Amniotic stem cell (primary cell): ENCODE measurements at regions not wholly inside any gene's neighbourhood (a gene's known extent, or its start where the extent isn't known, plus 50 kb on each side); places are given as distances from the start of the nearest gene placed in this dataset.

ENCODE experiments used
- DNase-seq: peaks from one replicate; lab custom pipeline; 2025; lab: John Stamatoyannopoulos, UW

DNA sequence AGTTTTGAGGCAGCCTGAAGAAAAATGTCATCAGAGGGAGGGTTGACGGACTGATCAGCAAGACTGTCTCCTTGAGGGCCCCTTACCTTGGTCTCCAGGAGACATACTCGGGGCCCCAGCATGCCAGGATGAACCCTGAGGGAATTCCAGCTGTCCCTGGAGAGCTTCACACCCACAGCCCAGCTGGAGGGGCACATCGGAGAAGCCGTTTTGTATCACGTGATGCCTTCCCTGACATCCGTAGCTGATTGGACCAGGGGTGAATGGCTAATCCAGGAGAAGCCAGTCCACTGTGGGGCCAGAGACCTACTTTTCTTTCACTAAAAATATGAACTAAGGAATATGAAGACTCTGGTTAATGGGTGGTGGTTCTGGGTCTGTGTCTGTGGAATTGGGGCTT is 86.0 kb upstream of the TP53I11 start:
- no peak for DNase-seq

DNA sequence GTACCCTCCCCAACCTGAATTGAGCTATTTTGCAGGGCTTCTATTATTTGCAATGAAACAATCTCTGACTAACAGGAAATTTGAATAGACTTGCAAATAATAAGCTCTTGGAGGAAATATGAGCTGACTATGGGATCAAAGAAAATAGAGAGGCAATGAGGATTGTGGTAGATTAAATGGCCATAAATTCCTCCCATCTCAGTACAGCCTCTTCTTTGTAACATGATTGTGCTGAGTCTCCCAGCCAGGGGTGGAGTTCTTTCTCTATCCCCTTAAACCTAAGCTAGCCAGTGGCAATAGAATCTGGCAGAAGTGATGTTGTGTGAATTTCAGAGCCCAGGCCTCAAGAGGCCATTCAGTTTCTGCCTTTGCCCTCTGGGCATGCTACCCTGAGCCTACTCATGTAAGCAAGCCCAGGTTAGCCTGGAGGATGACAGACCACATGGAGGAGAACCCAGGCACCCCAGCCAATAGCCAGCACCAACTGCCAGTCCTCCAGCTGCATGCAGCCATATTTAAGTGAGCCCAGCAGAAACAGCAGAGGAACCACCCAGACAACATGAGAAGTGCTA is 86.8 kb upstream of the TP53I11 start:
- DNase-seq, result no peak

DNA sequence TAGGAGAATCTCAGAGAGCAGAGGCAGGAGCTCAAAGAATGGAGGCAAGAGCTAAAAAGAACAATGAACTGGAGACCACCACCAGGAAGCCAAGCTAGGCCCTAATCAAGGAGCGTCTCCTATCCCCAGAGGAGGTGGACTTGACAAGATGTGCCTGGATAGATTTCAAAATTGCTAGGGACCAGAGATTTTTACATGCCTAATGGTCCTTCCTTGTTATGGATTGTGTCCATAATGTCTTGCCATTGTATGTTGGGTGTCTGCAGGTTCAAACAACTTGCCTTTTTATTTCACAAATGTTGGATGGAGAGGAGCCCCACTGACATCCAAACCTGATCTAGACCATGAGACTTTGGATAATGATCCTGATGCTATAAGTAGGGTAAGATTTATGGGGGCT is 88.2 kb upstream of the TP53I11 start:
- no peak for DNase-seq

DNA sequence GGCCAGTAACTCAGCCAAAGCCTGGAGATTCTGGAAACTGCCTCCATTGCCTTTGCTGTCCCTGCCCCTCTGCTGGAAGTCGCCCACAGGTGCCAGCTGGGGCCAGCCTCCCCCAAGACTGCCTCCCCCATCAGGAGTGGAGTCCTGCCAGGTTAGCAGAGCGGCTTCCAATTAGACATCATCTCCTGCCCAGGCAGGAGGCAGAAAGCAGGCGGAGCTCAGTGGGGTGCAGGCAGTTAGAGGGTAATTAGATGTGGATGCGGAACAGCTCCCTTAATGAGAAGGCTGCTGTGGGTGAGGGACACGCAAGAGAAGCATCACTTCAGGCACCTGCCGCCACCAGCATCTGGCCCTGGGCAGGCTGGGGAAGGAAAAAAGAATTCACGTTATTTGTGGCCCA is 90.9 kb upstream of the TP53I11 start:
- no peak for DNase-seq

DNA sequence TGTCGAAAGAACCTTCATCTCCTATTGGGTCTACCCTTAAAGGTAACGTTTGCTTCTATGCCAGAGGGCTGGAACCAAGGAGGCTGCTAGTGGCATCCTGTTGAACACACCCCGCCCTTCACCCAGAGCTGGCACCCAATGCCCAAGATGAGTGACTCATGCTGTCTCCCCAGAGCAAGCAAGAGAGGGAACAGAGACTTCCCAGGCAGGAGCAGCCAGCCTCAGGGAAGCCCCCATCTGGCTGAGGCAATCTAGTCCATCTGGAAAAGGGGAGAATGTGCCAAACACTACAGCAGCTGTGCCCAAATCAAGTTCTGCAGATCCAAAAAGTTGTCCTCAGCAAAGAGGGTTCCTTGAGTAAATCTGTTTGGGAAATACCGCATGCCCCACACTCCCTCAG is 91.9 kb upstream of the TP53I11 start:
- no peak for DNase-seq

DNA sequence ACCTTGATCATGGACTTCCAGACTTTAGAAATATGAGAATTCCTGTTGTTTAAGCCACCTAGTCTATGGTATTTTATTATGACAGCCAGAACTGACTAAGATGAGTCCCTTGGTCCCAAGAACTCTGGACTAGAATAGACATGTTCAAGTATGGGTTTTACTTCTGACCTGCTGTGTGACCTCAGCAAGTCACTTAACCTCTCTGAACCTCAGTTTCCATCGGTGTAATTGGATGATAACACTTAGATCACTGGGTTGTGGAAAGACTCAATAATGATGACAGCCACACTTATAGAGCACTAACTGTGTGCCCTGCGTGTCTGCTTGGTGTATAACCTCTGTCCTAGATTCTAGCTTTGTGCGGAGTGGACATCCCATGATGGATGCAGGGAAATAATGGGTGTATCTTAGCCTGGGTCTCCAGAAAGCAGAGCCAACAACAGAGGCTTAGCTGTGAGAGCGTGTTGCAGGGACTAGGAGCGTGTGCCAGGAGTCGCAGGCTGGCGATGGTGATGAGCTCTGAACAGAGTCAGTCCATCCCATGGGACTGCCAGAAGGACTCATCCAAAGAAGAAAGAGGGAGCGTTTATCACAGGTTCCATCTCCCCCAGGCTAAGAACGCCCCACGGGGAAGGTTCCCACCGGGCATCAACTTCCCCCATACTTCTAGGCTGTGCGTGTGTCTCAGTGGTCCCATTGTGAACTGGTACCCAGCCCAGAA is 93.2 kb upstream of the TP53I11 start:
- DNase-seq, result no peak

DNA sequence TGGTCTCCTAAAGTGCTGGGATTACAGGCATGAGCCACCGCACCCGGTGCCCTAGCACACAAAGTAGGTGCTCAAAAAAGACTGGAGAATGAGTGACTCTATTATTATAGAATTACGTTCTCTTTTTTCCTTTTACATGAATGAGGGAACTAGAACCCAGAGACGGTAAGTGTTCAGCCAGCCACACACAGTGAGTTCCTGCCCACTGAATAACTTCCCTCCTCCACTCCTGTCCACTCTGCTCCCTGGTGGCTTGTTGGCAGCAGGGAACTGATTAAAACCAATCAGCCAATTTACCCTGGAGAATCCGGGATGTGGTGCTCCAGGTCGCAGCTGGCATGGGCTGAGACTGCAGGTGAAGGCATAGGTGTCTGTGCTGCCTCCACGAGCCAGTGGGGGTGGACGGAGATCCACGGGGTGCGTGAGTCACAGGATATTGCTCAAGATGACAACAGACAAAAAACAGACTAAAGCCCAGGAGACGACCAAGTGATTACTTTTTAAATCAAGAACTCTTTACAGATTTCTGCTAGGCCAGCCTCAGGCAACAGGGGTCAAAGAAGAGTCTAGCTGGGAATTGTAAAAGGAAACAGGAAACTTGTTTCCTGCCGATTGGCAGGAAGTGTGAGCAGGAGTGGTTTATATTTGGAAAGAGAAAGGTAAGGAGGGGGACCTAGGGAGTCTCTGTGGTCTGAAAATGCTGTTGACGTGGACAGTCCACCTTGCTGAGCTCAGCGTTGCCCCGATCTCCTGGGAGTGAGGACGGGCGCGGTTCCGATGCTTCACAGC is 95.2 kb upstream of the TP53I11 start:
- no peak for DNase-seq

DNA sequence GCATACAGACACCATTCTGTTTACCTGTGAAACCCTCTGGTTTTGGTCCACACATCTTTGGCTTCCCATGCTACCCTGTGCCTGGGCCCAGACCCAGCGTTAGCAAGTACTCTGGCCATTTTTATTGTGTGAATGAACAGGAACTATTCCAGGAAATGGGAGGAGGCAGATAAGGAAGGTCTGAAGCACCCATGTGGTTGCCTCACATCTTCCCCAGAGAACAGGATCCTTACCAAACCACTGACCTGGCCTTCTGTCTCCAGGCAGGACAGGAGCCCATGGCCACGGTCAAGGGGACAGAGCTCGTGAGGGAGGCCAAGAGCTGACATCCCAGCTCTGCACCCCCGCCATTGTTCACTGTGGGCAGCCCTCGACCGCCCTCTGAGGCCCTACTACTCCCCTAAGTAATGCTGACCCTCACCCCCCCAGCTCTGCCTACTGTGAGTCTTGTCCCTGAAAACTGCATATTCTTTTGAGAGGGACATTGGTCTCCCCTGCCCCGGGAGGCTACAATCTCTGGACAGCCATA is 97.7 kb upstream of the TP53I11 start:
- no peak for DNase-seq

DNA sequence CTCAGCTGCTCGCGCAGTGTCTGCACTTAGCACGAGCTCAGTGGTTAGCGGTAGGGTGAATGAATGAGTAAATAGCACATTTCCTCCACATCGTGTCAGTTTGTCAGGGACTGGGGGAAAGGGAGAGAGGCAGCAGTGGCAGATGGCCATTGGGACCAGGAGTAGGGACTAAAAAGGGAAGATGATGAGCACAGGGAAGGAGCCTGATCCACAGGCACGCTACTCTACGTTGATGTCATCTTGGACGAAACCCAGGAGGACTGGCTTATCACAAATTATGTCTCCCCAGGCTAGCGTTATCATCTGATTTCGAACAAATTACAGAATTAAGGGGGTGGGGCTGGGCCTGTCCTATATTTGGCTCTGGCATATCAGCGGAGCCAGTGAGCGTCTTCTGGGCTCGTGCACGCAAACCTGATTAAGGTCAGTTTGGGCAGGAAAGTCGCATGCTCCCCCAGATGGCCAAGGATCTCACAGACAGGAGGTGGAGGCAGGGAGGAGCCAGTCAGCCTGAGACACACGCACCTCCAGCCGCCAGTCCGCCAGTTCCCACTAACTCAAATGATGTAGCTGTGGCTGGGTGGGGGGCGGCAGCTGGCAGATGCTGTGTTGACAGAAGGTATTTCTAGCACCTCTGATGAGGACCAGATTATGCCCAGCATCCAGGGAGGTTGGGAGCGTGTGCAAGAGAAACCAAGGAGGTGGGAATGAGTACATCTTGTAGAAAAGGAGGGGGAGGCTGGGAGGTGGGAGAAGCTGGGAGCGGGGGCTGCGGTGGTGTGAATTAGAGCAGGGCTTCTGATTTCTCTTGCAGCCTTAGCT is 97.4 kb upstream of the PRDM11 start:
- DNase-seq, result no peak

DNA sequence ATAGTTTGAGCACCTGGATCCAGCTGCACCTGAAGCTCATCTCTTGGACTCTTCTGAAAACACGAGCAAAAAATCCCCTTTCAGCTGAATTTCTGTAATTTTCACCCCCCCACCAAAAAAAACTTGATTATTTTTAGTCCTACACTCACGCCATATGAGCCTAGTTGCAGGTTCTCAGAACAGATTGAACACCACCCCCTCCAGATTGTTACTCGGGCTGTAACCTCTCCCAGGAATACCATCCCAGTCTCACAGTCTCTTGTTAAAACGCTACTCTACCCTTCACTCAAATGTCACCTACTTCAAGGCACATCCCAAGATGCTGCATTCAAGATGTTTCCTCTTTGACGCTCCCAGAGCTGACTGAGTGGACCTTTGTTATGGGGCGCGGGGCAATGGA is 96.3 kb upstream of the PRDM11 start:
- DNase-seq, result no peak

DNA sequence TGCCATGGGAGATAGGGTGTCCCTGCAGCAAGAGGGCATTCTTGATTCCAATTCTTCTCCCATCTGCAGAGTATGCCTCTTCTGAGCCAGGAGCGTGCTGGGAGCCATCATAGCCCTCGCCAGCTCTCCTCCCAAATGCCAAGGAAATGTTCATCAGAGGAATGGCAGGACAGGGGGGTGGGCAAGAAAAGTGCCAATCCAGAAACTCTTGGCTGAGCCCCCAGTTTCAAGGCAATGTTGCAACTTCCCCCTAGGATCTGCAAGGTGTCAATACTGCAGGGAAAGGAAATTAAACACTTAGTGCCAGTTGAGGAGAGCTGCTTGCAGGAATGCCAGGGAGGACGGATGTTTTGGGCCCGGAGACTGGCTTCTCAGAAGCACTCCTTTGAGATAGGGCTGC is 94.8 kb upstream of the PRDM11 start:
- DNase-seq, result no peak

DNA sequence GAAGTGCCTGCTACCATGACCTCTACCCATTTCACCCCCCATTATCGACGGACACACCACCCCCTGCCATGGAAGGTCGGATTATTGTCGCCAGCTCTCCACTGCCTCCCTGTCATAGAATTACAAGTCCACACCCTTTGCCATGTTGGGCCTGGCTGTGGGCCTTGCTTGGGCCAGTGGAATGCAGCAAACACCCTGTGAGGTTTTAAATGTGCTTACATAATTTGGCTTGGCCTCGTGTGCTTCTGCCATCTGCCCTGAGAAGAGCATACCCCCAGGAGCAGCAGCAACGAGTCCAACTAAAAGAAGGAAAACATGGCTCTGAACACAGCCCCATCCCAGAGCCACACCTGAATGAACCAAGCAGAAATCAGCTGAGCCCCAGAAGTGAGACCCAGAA is 94.1 kb upstream of the PRDM11 start:
- no peak for DNase-seq

DNA sequence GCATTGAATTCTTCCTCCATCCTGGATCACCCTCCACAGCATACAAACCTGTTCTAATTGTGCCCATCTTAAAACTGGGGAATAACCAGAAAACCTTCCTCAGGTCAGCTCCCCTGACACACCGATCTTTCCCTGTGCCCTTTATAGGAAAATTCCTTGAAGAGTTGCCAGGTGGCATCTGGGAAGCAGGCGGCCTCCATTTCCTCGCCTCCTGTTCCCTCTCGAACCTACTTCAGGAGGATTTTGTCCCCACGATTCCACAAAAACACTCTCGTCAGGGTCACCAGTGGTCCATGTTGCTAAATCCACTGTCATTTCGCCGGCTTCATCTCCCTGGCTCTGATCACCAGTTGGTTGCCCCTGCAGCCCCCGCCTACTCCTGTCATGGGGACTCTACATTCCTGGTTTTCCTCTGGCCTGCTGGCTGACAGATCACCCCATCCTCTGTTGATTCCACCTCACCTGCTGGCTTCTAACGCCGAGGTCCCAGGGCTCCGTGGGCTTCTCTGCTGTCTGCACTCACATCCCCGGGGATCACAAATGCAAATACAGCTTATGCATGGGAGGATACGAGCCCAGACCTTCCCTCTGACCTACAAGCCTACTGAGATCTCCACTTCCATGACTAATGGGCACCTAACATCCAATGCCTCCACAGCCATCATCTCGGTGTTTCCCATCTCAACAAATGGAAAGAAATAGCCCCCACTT is 92.5 kb upstream of the PRDM11 start:
- no peak for DNase-seq

DNA sequence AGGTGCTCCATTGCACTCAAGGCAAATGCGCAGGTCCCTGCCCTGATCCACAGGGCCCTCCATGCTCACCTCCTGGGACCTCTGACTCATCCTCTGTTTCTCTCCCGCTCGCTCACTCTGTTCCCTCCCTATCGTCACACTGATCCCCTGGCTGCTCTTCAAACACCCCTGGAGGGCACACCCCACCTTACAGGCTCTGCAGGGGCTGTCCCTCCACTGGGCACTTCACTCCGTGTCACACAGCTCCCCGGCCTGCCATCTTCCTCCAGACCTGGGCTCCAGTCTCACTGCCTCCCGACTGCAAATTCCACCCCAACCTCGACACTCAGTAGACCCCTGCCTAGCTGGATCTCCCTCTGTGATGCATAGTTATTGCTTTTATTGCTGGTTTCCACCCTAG is 91.5 kb upstream of the PRDM11 start:
- DNase-seq, result no peak

DNA sequence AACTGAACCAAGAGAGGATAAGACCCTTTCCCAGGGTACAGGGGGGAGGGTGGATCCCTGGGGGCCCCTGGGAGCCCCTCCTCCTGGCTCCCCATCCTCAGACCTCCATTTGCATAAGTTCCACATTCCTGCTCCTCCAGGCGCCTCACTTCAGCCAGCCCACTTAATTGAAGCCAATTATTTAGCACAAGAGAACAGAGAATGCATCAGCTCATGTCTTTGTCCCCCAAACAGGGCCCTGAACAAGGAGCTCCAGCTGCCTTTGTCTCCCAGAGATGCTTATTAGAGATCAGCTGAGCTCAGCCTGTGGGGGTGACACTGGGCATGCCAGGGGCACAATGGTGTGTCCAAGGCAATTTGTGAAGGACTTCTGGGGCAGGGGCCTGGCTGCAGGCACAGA is 89.9 kb upstream of the PRDM11 start:
- no peak for DNase-seq

DNA sequence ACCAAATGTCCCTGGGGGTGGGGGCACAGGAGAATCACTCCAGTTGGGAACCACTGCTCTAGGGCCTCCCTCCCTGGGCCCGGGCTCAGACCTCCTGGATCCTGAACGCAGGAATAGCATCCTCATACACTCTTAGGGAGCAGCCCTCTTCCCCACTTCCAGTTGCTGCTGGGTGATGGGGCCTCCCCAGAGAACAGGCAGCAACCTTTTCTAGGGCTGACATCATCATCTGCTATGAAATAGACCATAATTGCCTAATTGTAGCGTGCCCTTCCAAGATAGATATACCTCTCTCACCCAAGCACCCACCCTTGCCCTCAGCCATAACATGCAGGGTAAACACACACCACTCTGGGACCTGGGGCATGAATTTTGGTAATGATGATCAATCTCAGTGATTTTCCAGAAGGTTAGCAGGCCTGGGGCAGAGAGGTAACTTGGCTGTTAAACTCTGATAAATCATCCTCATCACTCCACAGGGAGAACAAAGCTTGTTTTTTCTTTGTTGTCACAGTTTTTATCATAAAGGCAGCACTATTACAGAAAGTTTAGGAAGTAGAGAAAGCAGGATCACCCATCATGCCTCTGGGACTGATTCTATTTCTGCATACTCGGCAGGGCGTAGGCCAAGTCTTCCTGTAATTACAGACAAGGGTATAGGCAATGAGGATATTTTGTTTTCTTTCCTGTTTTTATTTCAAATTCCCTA is 88.3 kb upstream of the PRDM11 start:
- no peak for DNase-seq

DNA sequence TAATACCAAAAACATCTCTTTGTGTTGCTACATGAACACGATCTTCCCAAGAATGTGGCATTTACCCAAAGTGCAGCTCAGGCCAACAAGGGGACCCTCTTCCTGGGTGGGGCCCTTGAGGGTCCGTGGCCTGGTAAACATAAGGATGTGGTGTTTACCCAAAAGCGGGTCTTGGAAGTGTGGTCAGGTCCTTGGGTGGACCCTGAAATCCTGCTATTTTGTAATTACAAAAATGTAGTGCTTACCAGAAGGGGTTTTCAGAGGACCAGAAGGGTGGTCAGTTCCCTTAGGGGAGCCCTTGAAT is 87.8 kb upstream of the PRDM11 start:
- no peak for DNase-seq

DNA sequence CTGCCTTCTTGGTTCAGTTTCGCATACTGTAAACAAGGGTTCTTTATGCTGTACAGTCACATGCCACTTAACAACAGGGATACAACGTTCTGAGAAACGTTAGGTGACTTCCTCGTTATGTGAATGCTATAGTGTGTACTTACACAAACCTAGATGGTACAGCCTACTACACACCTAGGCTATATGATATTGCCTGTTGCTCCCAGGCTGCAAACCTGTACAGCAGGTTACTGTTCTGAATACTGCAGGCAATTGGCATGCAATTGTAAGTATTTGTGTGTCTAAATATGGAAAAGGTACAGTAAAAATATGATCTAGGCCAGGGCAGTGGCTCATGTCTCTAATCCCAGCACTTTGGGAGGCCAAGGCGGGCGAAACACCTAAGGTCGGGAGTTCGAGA is 85.7 kb upstream of the PRDM11 start:
- no peak for DNase-seq

DNA sequence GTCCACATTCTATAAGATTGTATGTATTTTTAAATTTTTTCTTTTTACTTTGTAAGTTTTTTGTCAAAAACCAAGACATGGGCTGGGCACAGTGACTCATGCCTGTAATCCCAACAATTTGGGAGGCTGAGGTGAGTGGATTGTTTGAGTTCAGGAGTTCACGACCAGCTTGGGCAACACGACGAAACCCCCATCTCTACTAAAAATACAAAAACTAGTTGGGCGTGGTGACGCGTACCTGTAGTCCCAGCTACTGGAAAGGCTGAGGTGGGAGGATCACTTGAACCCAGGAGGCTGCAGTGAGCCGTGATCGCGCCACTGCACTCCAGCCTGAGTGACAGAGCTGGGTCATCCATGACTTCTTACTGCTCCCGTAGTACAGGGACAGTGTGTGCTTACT is 84.8 kb upstream of the PRDM11 start:
- DNase-seq, result no peak

DNA sequence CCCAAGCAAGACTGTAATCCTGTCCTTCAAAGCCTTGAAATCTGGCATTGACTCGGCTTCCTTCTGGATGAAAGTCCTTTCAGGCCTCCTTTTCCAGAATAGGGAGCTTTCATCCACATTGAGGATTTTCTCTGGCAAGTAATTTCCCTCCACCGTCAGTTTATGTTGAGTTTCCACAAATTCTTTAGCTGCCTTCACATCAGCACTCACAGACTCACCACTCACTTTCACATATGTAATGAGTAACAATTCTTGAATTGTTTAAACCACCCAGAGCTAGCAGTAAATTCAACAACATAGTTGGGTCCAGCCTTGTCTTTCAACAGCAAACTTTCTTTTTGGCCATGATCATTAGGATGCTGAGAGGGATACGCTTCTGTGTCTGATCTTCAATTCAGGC is 84.3 kb upstream of the PRDM11 start:
- DNase-seq, result no peak

DNA sequence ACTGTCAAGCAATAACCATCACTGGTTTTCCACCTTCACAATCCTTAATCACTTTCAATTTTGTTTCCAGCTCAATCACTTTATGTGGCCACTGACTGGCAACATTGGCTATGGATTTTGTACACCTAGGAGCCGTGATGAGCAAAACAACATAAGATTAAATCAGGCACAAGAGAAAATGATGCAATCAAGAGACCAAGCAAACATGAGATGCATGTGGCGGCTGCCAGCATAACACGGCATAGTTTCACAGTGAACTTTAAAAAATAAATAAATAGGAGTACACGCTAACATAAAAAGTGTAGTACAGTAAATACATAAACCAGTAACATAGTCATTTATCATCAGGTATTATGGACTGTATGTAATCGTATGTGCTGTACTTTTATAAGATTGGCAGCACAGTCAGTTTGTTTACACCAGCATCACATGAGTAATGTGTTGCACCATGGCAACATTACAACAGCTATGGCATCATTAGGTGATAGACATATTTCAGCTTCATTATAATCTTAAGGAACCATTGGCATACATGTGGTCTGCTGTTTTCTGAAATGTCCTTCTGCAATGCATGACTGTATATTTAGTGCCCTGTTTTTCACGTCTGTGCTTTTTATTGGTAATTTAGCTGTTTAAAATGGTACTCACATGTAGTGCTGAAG is 83.3 kb upstream of the PRDM11 start:
- DNase-seq, result no peak
